ENCODE measurements at regions not wholly inside any gene's neighbourhood (a gene's known extent, or its start where the extent isn't known, plus 50 kb on each side); places are given as distances from the start of the nearest gene placed in this dataset.

GRCh38 chr9:19665146-19665863 lies 123.5 kb downstream of the SLC24A2 start:
- H3K4me3 ChIP-seq = no peak overlapping the region
- no peak for DNase-seq
- no peak for ATAC-seq
- H3K27me3 ChIP-seq = no peaks in the 10 kb centered on the region
- no peak overlapping the region for H3K27ac ChIP-seq
- in situ Hi-C loops (cut with MboI; ENCODE audit: low sequenced_read_pairs in 4 of 4) (no loop called here), intact Hi-C loops (cut with DNase I; ENCODE audit: low total_unique reads) (no loop called here)
- no peaks in the 10 kb centered on the region for H3K36me3 ChIP-seq
- no peaks in the 10 kb centered on the region for H3K9me3 ChIP-seq
- TF ChIP-seq CTCF (IDR thresholded peaks at IDR 0.05 in 4 of 5, conservative IDR thresholded peaks at IDR 0.05 in 1 of 5) (no peak), POLR2A (IDR thresholded peaks at IDR 0.05) (no peak)
- H3K4me1 ChIP-seq = peaks cover 0 to under 1% of the 10 kb centered on the region in 2 donors

GRCh38 chr9:19663570-19663969 lies 125.3 kb downstream of the SLC24A2 start:
- ATAC-seq (no peak), DNase-seq (no peak)
- TF ChIP-seq POLR2A (IDR thresholded peaks at IDR 0.05) (no peak), CTCF (IDR thresholded peaks at IDR 0.05 in 4 of 5, conservative IDR thresholded peaks at IDR 0.05 in 1 of 5) (no peak)
- intact Hi-C loops (cut with DNase I; ENCODE audit: low total_unique reads) (no loop called here), in situ Hi-C loops (cut with MboI; ENCODE audit: low sequenced_read_pairs in 4 of 4) (no loop called here)
- no peaks in the 10 kb centered on the region for H3K27me3 ChIP-seq
- H3K36me3 ChIP-seq = no peaks in the 10 kb centered on the region
- H3K4me1 ChIP-seq = peaks cover 0 to 5% of the 10 kb centered on the region in 2 donors
- H3K27ac ChIP-seq = no peak overlapping the region
- no peak overlapping the region for H3K4me3 ChIP-seq
- H3K9me3 ChIP-seq = no peaks in the 10 kb centered on the region

GRCh38 chr9:19662213-19662612 lies 126.6 kb downstream of the SLC24A2 start:
- TF ChIP-seq POLR2A (IDR thresholded peaks at IDR 0.05) (no peak), CTCF (IDR thresholded peaks at IDR 0.05 in 4 of 5, conservative IDR thresholded peaks at IDR 0.05 in 1 of 5) (no peak)
- in situ Hi-C loops (cut with MboI; ENCODE audit: low sequenced_read_pairs in 4 of 4) = no loop called here
- no peak overlapping the region for H3K27ac ChIP-seq
- no peaks in the 10 kb centered on the region for H3K27me3 ChIP-seq
- ATAC-seq (no peak), DNase-seq (no peak)
- no peaks in the 10 kb centered on the region for H3K36me3 ChIP-seq
- intact Hi-C loops (cut with DNase I; ENCODE audit: low total_unique reads) = no loop called here
- no peak overlapping the region for H3K4me3 ChIP-seq
- H3K4me1 ChIP-seq = peaks cover 0 to 5% of the 10 kb centered on the region in 2 donors
- no peaks in the 10 kb centered on the region for H3K9me3 ChIP-seq

- H3K9me3 ChIP-seq = no peaks in the 10 kb centered on the region
- H3K27me3 ChIP-seq = no peaks in the 10 kb centered on the region
- TF ChIP-seq POLR2A (IDR thresholded peaks at IDR 0.05) = no peak
- TF ChIP-seq CTCF (IDR thresholded peaks at IDR 0.05 in 4 of 5, conservative IDR thresholded peaks at IDR 0.05 in 1 of 5) = no peak
- in situ Hi-C loops (cut with MboI; ENCODE audit: low sequenced_read_pairs in 4 of 4) = no loop called here
- DNase-seq (no peak), ATAC-seq (no peak)
- no peak overlapping the region for H3K27ac ChIP-seq
- H3K36me3 ChIP-seq = no peaks in the 10 kb centered on the region
- H3K4me3 ChIP-seq = no peak overlapping the region
- intact Hi-C loops (cut with DNase I; ENCODE audit: low total_unique reads) = no loop called here
- peaks cover 0 to 5% of the 10 kb centered on the region in 2 donors for H3K4me1 ChIP-seq
Observed at GRCh38 chr9:19660019-19660418, 128.8 kb downstream of the SLC24A2 start.

- in situ Hi-C loops (cut with MboI; ENCODE audit: low sequenced_read_pairs in 4 of 4) = no loop called here
- H3K9me3 ChIP-seq = no peaks in the 10 kb centered on the region
- no peaks in the 10 kb centered on the region for H3K36me3 ChIP-seq
- peaks cover 0 to 5% of the 10 kb centered on the region in 2 donors for H3K4me1 ChIP-seq
- no peaks in the 10 kb centered on the region for H3K27me3 ChIP-seq
- DNase-seq = no peak
- no peak for ATAC-seq
- TF ChIP-seq CTCF (IDR thresholded peaks at IDR 0.05 in 4 of 5, conservative IDR thresholded peaks at IDR 0.05 in 1 of 5) (no peak), POLR2A (IDR thresholded peaks at IDR 0.05) (no peak)
- no peak overlapping the region for H3K4me3 ChIP-seq
- no peak overlapping the region for H3K27ac ChIP-seq
- intact Hi-C loops (cut with DNase I; ENCODE audit: low total_unique reads) = no loop called here
Observed at GRCh38 chr9:19656704-19657103, 132.1 kb downstream of the SLC24A2 start.
